GM12874 (cell line): ENCODE measurements at regions not wholly inside any gene's neighbourhood (a gene's known extent, or its start where the extent isn't known, plus 50 kb on each side); places are given as distances from the start of the nearest gene placed in this dataset.

Experiments used
- TF ChIP-seq, protein P1 (sequence below): IDR thresholded peaks from 2 replicates; pipeline ENCODE4 v1.5.1; 2011; ENCODE audit warnings: low read depth, mild to moderate bottlenecking, control low read depth, low read length, moderate library complexity; ENCODE audit not compliant: insufficient read depth

DNA sequence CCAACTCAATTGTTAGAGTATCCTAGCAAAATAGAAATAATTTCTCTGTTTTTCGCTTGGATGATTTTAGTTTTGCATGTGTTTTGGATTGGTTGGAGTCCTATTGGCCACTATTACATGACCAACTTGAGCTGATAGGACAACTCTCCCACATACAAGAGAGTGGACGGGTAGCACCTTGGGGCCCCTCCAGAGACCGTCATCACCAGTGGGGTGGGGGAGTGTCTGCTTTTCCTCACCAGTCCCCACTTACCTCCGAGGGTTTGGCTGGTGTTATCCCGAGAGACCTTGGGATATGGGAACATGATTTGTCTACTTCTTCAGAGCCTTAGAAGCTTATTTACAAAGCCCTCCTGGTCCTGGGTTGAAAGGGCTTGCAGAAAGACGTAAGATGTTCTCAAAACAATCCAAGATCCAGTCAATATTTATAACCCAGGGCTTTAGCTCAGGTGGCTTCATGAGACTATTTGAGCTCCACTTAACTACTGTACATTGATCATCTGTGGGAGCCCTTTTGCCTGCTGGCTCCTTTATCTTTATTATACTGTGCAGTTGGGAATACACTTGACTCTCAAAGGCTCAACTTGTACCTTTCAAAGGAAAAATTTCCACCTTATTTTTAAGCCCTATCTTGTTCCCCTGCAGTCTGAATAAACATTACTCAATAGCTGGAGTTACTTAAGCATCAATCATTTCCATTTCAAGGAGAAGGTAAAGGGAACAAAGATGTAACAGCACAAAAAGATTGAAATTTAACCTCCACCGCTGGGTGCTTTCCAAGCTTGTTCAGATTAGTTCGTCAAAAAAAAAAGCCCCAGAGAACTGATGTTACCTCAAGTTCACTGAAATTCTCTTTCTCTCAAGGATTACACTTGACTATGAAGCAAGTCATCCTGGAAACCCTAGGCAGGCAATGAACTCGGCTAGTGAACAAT is 119.7 kb downstream of the WDR11 start:
- TF ChIP-seq, protein P1, sequence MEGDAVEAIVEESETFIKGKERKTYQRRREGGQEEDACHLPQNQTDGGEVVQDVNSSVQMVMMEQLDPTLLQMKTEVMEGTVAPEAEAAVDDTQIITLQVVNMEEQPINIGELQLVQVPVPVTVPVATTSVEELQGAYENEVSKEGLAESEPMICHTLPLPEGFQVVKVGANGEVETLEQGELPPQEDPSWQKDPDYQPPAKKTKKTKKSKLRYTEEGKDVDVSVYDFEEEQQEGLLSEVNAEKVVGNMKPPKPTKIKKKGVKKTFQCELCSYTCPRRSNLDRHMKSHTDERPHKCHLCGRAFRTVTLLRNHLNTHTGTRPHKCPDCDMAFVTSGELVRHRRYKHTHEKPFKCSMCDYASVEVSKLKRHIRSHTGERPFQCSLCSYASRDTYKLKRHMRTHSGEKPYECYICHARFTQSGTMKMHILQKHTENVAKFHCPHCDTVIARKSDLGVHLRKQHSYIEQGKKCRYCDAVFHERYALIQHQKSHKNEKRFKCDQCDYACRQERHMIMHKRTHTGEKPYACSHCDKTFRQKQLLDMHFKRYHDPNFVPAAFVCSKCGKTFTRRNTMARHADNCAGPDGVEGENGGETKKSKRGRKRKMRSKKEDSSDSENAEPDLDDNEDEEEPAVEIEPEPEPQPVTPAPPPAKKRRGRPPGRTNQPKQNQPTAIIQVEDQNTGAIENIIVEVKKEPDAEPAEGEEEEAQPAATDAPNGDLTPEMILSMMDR: no peak

- TF ChIP-seq, protein P1: no peak
These were observed 120.5 kb downstream of the WDR11 start for GRCh38 chr10:120971671-120972070.

- TF ChIP-seq, protein P1: no peak
These were observed 121.1 kb downstream of the WDR11 start for GRCh38 chr10:120972259-120972658.

- TF ChIP-seq, protein P1: no peak
These were observed 124.1 kb downstream of the WDR11 start for GRCh38 chr10:120975072-120975867.

DNA sequence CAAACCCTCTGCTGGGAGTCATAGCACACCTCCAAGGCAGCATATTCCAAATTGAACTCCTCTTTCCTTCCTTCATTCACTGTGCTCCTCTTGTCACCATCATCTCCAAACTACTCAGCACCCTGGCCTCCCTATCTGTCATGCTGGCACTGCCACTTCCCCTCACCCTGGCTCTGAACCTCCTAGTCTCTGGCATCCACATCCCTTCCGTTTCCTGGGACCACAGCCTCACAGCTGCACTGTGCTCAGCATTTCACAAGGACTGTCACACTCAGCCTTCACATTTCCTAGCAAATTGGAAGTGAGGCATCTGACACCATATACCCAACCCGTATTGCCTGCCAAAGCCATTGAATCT is 124.7 kb downstream of the WDR11 start:
- TF ChIP-seq, protein P1: no peak

- TF ChIP-seq, protein P1: no peak
These were observed 126.7 kb downstream of the WDR11 start for GRCh38 chr10:120977897-120978296.

DNA sequence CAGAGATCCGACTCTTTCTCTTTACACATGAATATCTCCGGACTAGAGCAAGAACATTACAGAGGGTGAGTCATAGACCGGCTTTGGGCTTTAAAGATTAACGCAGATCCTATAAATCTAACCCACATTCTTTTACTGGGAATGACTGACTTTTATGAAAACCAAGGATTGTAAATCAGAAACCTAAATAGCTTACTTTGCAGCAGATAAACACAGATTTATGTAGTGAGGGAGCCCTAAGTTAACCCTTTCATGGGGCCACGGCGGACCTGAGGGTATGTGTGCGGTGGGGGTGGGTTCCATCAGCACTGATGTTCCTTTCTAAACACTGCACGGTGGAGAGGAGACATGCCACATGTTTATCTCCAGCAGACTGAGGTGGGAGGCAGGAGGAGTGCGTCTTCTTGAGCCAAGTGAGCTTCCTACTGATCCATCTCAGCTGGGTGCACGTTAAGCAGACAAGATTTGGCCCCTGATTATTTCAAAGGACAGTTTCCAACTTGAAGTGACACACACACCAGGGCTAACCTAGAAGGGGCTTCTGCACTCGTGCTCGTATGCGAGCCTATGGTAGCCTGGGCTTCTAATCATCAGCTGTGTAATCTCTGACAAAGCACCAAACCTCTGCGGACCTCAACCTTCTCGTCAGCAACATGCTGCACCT is 127.6 kb downstream of the WDR11 start:
- TF ChIP-seq, protein P1: no peak
